HEK293T (cell line): ENCODE measurements at regions not wholly inside any gene's neighbourhood (a gene's known extent, or its start where the extent isn't known, plus 50 kb on each side); places are given as distances from the start of the nearest gene placed in this dataset.
A peak's percentile ranks its signal among the peaks of the same experiment; 100 is the strongest.

Experiments used
- CTCF ChIA-PET: fragments of 350-600 bp; formaldehyde crosslinking; extraction: SDS; loops from one replicate; lab custom pipeline; 2021; ENCODE audit warnings: antibody characterized with exemption, inconsistent platforms; lab: Yijun Ruan, JAX
- POLR2A ChIA-PET: fragments of 350-600 bp; formaldehyde crosslinking; extraction: SDS; loops from one replicate; lab custom pipeline; 2020; ENCODE audit warnings: antibody characterized with exemption, inconsistent platforms; lab: Yijun Ruan, JAX
- DNase-seq: peaks from one replicate; pipeline ENCODE4 v3.0.0; 2012; ENCODE audit warnings: mixed read lengths; ENCODE audit errors: extremely low spot score
- ARNT ChIP-seq: fragments of 450-650 bp; IDR thresholded peaks from 2 replicates; pipeline ENCODE4 v1.6.1; 2017; ENCODE audit warnings: mild to moderate bottlenecking
- BHLHE40 ChIP-seq: fragments of 450-650 bp; IDR thresholded peaks from 2 replicates; pipeline ENCODE4 v1.6.1; 2016; ENCODE audit warnings: mild to moderate bottlenecking, moderate library complexity, borderline replicate concordance
- CTBP1 ChIP-seq: fragments of 450-650 bp; IDR thresholded peaks from 2 replicates; pipeline ENCODE4 v1.6.1; 2016; ENCODE audit warnings: borderline replicate concordance
- ELF4 ChIP-seq: fragments of 450-650 bp; IDR thresholded peaks from 2 replicates; pipeline ENCODE4 v1.6.1; 2017; ENCODE audit warnings: antibody characterized with exemption
- FOXA1 ChIP-seq: fragments of 450-650 bp; IDR thresholded peaks from 2 replicates; pipeline ENCODE4 v1.6.1; 2016; ENCODE audit warnings: mild to moderate bottlenecking
- FOXK2 ChIP-seq: fragments of 450-650 bp; IDR thresholded peaks from 2 replicates; pipeline ENCODE4 v1.6.1; 2016; ENCODE audit warnings: mild to moderate bottlenecking
- FOXM1 ChIP-seq: fragments of 450-650 bp; IDR thresholded peaks from 2 replicates; pipeline ENCODE4 v1.6.1; 2017; ENCODE audit warnings: mild to moderate bottlenecking, borderline replicate concordance
- HDGF ChIP-seq: fragments of 450-650 bp; IDR thresholded peaks from 2 replicates; pipeline ENCODE4 v1.6.1; 2017; ENCODE audit warnings: antibody characterized with exemption, borderline replicate concordance
- L3MBTL2 ChIP-seq: fragments of 450-650 bp; conservative IDR thresholded peaks from 2 replicates; pipeline ENCODE4 v1.6.1; 2016; ENCODE audit warnings: mild to moderate bottlenecking
- LEF1 ChIP-seq: fragments of 450-650 bp; IDR thresholded peaks from 2 replicates; pipeline ENCODE4 v1.6.1; 2017; ENCODE audit warnings: mild to moderate bottlenecking, borderline replicate concordance
- NFRKB ChIP-seq: fragments of 450-650 bp; IDR thresholded peaks from 2 replicates; pipeline ENCODE4 v1.6.1; 2016; ENCODE audit warnings: mild to moderate bottlenecking, moderate library complexity
- SP1 ChIP-seq: fragments of 450-650 bp; IDR thresholded peaks from 2 replicates; pipeline ENCODE4 v1.6.1; 2017
- SUZ12 ChIP-seq: fragments of 450-650 bp; IDR thresholded peaks from 2 replicates; pipeline ENCODE4 v1.6.1; 2016; ENCODE audit warnings: mild to moderate bottlenecking
- TARDBP ChIP-seq: fragments of 450-650 bp; IDR thresholded peaks from 2 replicates; pipeline ENCODE4 v1.6.1; 2016
- ZNF384 ChIP-seq: fragments of 450-650 bp; IDR thresholded peaks from 2 replicates; pipeline ENCODE4 v1.6.1; 2016
- TF ChIP-seq, protein P1 (sequence below): fragments of 450-650 bp; IDR thresholded peaks from 2 replicates; pipeline ENCODE4 v1.6.1; 2016

DNA sequence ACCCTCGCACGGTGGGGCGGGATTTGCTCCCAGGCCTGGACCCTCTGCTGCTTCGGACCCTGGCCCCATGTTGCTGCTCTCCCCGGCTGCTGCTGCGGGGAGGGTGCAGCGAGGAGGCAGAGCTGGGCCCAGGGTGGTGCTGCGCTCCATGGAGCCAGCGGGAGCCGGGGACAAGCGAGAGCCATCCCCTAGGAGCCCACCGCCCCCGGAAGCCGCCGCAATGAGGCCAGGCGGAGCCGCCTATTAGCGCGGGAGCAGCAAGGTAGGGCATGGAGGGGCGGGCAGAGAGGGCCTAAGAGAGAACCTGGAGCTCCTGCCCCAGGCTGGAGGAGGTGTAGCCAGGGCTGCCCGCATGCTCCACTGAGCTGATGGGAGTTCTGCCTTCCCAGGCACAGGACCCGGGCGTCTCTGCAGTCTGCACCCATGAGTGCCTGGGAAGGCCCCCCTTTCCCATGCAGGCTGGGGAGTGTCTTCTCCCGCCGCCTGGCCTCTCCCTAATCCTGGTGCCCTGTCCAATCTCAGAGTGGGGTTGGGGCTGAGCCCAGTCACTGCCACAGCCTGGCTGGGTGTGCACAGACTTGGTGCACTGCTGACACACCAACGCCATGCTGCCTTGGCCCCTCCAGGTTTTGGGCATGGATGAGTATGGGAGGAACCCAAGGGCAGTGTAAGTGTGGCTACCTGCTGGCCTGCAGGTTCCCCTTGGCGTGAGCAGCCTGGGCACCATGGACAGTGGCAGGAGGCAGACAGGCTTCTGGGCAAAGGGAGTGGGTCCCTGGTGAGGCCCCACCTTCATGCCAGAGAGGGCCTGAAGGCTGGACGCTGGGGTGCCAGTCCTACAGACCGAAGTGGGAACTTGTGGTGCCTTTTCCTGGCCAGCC lies 360.6 kb upstream of the MAP3K7 start:
- TF ChIP-seq, protein P1, sequence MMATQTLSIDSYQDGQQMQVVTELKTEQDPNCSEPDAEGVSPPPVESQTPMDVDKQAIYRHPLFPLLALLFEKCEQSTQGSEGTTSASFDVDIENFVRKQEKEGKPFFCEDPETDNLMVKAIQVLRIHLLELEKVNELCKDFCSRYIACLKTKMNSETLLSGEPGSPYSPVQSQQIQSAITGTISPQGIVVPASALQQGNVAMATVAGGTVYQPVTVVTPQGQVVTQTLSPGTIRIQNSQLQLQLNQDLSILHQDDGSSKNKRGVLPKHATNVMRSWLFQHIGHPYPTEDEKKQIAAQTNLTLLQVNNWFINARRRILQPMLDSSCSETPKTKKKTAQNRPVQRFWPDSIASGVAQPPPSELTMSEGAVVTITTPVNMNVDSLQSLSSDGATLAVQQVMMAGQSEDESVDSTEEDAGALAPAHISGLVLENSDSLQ: no peak
- no peak for TF ChIP-seq BHLHE40
- TF ChIP-seq CTBP1: no peak
- TF ChIP-seq L3MBTL2: no peak
- TF ChIP-seq HDGF: no peak
- no peak for TF ChIP-seq ELF4
- no peak for TF ChIP-seq SUZ12
- TF ChIP-seq TARDBP: no peak
- TF ChIP-seq SP1: no peak
- no peak for TF ChIP-seq FOXK2
- TF ChIP-seq LEF1: no peak
- no peak for TF ChIP-seq ZNF384
- TF ChIP-seq FOXM1: no peak
- TF ChIP-seq ARNT: no peak
- CTCF ChIA-PET: no interaction called here
- no peak for DNase-seq
- POLR2A ChIA-PET: no interaction called here

DNA sequence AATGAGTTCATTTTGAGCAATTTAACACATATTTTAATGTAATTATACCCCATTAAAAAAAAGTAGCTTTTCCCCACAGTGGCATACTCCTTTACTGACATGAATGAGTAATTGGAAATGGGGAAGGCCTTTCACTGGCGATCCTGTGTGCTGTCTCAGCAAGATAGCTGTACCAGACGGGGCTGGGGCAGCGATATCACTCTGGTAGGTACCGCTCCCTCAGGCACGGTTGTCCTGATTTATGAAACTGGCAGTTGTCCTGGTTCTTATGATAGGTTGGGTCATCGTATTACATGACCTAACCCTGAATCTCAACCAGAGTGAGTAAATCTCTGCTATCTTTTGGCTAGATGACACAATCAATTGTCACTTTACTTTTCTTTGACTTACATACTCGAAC lies 355.0 kb upstream of the MAP3K7 start:
- ChIA-PET POLR2A (no interaction called here), CTCF (interaction anchor here (1.1 to 2.4 kb wide), 3 partner anchors 13 to 659 kb away, joined by 3 to 10 read pairs (median 3); no protein-coding TSS in a partner anchor)
- TF ChIP-seq FOXK2 (no peak), FOXM1 (no peak), HDGF (no peak), LEF1 (no peak), TARDBP (no peak), FOXA1 (no peak), CTBP1 (no peak), SP1 (no peak), L3MBTL2 (no peak), BHLHE40 (no peak), ZNF384 (no peak), SUZ12 (no peak), ELF4 (no peak), NFRKB (no peak)
- TF ChIP-seq, protein P1: no peak

DNA sequence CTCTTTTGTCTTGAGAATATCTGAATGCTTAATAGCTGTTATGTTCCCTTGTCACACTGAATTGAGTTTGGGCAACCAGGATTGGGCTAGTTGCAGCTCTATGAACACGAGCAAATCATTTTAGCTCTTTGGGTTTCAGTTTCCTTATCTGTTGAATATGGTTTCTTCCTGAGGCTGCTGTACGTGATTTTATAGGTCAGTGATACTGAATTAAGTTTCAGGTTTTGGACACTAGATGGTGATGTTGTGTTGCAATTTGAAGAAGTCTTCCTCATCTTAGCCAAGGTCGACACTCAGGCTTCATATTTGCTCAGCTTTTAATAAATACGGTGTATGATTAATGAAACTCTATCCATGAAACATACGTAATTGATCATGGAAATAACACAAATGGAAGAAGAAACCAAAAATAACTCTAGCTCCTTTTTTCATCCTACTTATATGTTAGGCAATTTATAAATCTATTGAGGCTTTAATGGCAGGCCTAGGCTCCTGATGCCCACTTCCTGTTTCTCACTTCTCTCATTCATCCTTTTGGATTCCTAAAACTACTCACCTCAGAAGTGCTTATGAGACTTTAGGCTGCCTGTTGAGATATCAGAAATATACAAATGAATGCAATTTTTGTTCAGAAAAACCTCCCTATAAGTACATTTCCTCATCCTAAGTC lies 354.1 kb upstream of the MAP3K7 start:
- CTCF ChIA-PET: interaction anchor here (0.6 to 2.4 kb wide), 13 partner anchors 12 to 331 kb away, joined by 3 to 10 read pairs (median 4); no protein-coding TSS in a partner anchor
- POLR2A ChIA-PET: no interaction called here
- peak; percentile 45 for DNase-seq
- no peak for TF ChIP-seq TARDBP
- no peak for TF ChIP-seq FOXA1
- TF ChIP-seq ELF4: no peak
- no peak for TF ChIP-seq FOXM1
- TF ChIP-seq ARNT: no peak
- no peak for TF ChIP-seq HDGF
- no peak for TF ChIP-seq NFRKB
- no peak for TF ChIP-seq SP1
- no peak for TF ChIP-seq L3MBTL2
- no peak for TF ChIP-seq BHLHE40
- no peak for TF ChIP-seq ZNF384
- TF ChIP-seq, protein P1: no peak
- TF ChIP-seq LEF1: no peak
- no peak for TF ChIP-seq SUZ12

More for the DNA sequence above, 355.0 kb upstream of the MAP3K7 start:
- no peak for DNase-seq

DNA sequence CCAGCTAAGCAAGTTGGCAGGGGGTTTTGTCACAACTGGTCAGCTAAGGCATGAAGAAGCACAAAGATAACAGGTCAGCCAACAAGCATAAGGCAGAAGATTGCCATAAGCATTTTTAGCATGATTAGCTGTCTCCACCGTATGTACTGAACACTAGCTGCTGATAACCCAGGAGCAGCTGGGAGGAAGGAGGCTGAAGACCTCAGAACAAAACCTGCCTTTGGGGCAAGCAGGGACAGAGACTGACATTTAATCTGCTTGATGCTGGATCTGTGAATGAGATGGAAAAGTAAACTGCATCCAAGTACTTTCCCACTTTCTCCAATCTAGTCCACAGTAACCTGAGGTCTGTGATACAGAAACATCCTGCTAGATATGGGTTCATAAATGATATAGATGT lies 353.0 kb upstream of the MAP3K7 start:
- ChIA-PET CTCF (interaction anchor here (0.8 to 2.4 kb wide), 7 partner anchors 11 to 328 kb away, joined by 3 to 10 read pairs (median 3); no protein-coding TSS in a partner anchor), POLR2A (no interaction called here)
- TF ChIP-seq NFRKB (no peak), LEF1 (no peak), FOXK2 (no peak), ZNF384 (no peak), FOXA1 (no peak), L3MBTL2 (no peak), CTBP1 (no peak), ELF4 (no peak), ARNT (no peak), SP1 (no peak), BHLHE40 (no peak), TARDBP (no peak), SUZ12 (no peak), FOXM1 (no peak), HDGF (no peak)
- TF ChIP-seq, protein P1: no peak
- DNase-seq: no peak
